Tibial nerve (tissue), 4 donors: ENCODE measurements at regions not wholly inside any gene's neighbourhood (a gene's known extent, or its start where the extent isn't known, plus 50 kb on each side); places are given as distances from the start of the nearest gene placed in this dataset.

Experiments
- DNase-seq, 2 donors: peaks; one replicate each; pipeline ENCODE4 v3.0.0-alpha.2; 2019; ENCODE audit warnings: low spot score in 2 of 2
- H3K27ac ChIP-seq, 4 donors: fragments of 200-600 bp; sonication (generic) in 3 of 4; one replicate each; pipeline ENCODE4 v1.5.1; 2017 to 2019; ENCODE audit warnings: mild to moderate bottlenecking in 1 of 4
- H3K27me3 ChIP-seq, 2 donors: fragments of 200-600 bp; sonication (generic) in 1 of 2; one replicate each; pipeline versions ENCODE4 v1.5.1 to v1.6.0; 2017 to 2019
- H3K36me3 ChIP-seq, 3 donors: fragments of 200-600 bp; sonication (generic); one replicate each; pipeline ENCODE4 v1.5.1; 2018 to 2019
- H3K4me1 ChIP-seq, 4 donors: fragments of 200-600 bp; sonication (generic) in 3 of 4; one replicate each; pipeline ENCODE4 v1.5.1; 2017 to 2019
- H3K4me3 ChIP-seq, 4 donors: fragments of 200-600 bp; sonication (generic) in 3 of 4; one replicate each; pipeline ENCODE4 v1.5.1; 2017 to 2019; ENCODE audit warnings: mild to moderate bottlenecking in 1 of 4, moderate library complexity in 1 of 4
- H3K9me3 ChIP-seq, 4 donors: fragments of 200-600 bp; sonication (generic) in 3 of 4; one replicate each; pipeline ENCODE4 v1.5.1; 2017 to 2019
- CTCF ChIP-seq, 5 experiments: fragments of 200-600 bp in 3 of 5; fragments of 450-650 bp in 2 of 5; sonication (generic) in 3 of 5; IDR thresholded peaks; one replicate each; pipeline ENCODE4 v1.5.1; 2016 to 2019; ENCODE audit warnings: antibody characterized with exemption in 5 of 5, mild to moderate bottlenecking in 3 of 5, moderate library complexity in 2 of 5
- EP300 ChIP-seq, 2 donors: sonication (generic); formaldehyde crosslinking; IDR thresholded peaks; one replicate each; pipeline ENCODE4 v1.6.1; 2017; ENCODE audit warnings: antibody characterized with exemption in 2 of 2, mild to moderate bottlenecking in 1 of 2
- POLR2A ChIP-seq, 2 donors: fragments of 450-650 bp; IDR thresholded peaks; one replicate each; pipeline ENCODE4 v1.6.1; 2017; ENCODE audit warnings: antibody characterized with exemption in 2 of 2, mild to moderate bottlenecking in 2 of 2, moderate library complexity in 2 of 2
- WGBS, 2 donors: methylation state at CpG; one replicate each; pipeline ENCODE4 v1.1.5; 2018; 5-methylcytosine and 5-hydroxymethylcytosine counted together

- H3K27me3 ChIP-seq: no peaks in the 10 kb centered on the region
- H3K9me3 ChIP-seq: peaks cover 0 to 17% (median 3%) of the 10 kb centered on the region in 4 donors
- no peaks in the 10 kb centered on the region for H3K4me1 ChIP-seq
- no peak overlapping the region for H3K27ac ChIP-seq
- TF ChIP-seq POLR2A (IDR thresholded peaks at IDR 0.05) (no peak), CTCF (IDR thresholded peaks at IDR 0.05) (no peak), EP300 (IDR thresholded peaks at IDR 0.05) (no peak)
- DNase-seq: no peak
- WGBS, 2 donors: 77 to 84% methylated on average over 3 of the region's 3 CpGs
- H3K4me3 ChIP-seq: no peak overlapping the region
- H3K36me3 ChIP-seq: no peaks in the 10 kb centered on the region
Observed at GRCh38 chr5:53386341-53386740, 94.1 kb upstream of the FST start.

GRCh38 chr5:53389093-53389492 lies 91.3 kb upstream of the FST start:
- peaks cover 0 to 17% (median 3%) of the 10 kb centered on the region in 4 donors for H3K9me3 ChIP-seq
- TF ChIP-seq POLR2A (IDR thresholded peaks at IDR 0.05) (no peak), CTCF (IDR thresholded peaks at IDR 0.05) (no peak), EP300 (IDR thresholded peaks at IDR 0.05) (no peak)
- no peak for DNase-seq
- H3K4me1 ChIP-seq: no peaks in the 10 kb centered on the region
- H3K27me3 ChIP-seq: no peaks in the 10 kb centered on the region
- H3K36me3 ChIP-seq: no peaks in the 10 kb centered on the region
- H3K4me3 ChIP-seq: no peak overlapping the region
- H3K27ac ChIP-seq: no peak overlapping the region

GRCh38 chr5:53392073-53392472 lies 88.4 kb upstream of the FST start:
- Histone ChIP-seq H3K27me3 (no peaks in the 10 kb centered on the region), H3K4me3 (no peak overlapping the region), H3K9me3 (peaks cover 0 to 21% (median 3%) of the 10 kb centered on the region in 4 donors), H3K36me3 (no peaks in the 10 kb centered on the region), H3K27ac (no peak overlapping the region), H3K4me1 (no peaks in the 10 kb centered on the region)
- 77 to 89% methylated on average over 2 of the region's 2 CpGs for WGBS, 2 donors
- TF ChIP-seq POLR2A (IDR thresholded peaks at IDR 0.05): no peak
- no peak for TF ChIP-seq CTCF (IDR thresholded peaks at IDR 0.05)
- no peak for TF ChIP-seq EP300 (IDR thresholded peaks at IDR 0.05)
- no peak for DNase-seq

- Histone ChIP-seq H3K9me3 (peaks cover 0 to 4% (median under 1%) of the 10 kb centered on the region in 4 donors), H3K27ac (no peak overlapping the region), H3K27me3 (no peaks in the 10 kb centered on the region), H3K4me3 (no peak overlapping the region), H3K36me3 (no peaks in the 10 kb centered on the region), H3K4me1 (no peaks in the 10 kb centered on the region)
- no peak for DNase-seq
- TF ChIP-seq CTCF (IDR thresholded peaks at IDR 0.05) (no peak), EP300 (IDR thresholded peaks at IDR 0.05) (no peak), POLR2A (IDR thresholded peaks at IDR 0.05) (no peak)
Observed at GRCh38 chr5:53394808-53395207, 85.6 kb upstream of the FST start.

- no peak for TF ChIP-seq EP300 (IDR thresholded peaks at IDR 0.05)
- TF ChIP-seq CTCF (IDR thresholded peaks at IDR 0.05): no peak
- TF ChIP-seq POLR2A (IDR thresholded peaks at IDR 0.05): no peak
- WGBS, 2 donors: 80 to 83% methylated on average over 5 of the region's 5 CpGs
- H3K27ac ChIP-seq: no peak overlapping the region
Observed at GRCh38 chr5:53397141-53397757, 83.2 kb upstream of the FST start.

More at GRCh38 chr5:53397141-53397757, 83.2 kb upstream of the FST start:
- no peaks in the 10 kb centered on the region for H3K4me1 ChIP-seq
- H3K27me3 ChIP-seq: no peaks in the 10 kb centered on the region
- H3K9me3 ChIP-seq: peaks cover 0 to 4% (median 0%) of the 10 kb centered on the region in 4 donors
- no peaks in the 10 kb centered on the region for H3K36me3 ChIP-seq
- H3K4me3 ChIP-seq: no peak overlapping the region
- no peak for DNase-seq
